ENCODE measurements at regions not wholly inside any gene's neighbourhood (a gene's known extent, or its start where the extent isn't known, plus 50 kb on each side); places are given as distances from the start of the nearest gene placed in this dataset.
A peak's percentile ranks its signal among the peaks of the same experiment; 100 is the strongest.

DNA sequence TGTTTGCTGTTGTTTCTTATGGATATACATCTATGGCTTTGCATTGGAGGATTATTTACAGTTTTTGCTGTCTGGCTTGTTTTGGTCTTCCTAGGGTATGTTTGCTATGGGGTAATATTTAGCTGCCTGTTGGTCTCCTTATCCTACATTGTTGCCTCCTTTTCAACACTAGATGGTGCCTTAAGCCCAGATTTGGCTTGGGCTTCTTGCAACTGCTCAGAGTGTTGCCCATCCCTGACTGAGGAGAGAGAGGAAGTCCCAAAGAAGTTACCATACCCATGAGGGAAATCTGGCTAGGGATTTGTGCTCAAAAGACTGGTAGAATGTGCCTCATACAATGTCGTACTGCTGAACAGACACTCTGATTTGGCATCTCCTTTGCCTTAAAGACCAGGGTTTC is 94.6 kb upstream of the MUCL1 start:
- intact Hi-C loops (cut with micrococcal nuclease; ENCODE audit: unreplicated experiment) = no loop called here

GRCh38 chr12:54751493-54751892 is 102.8 kb upstream of the MUCL1 start:
- intact Hi-C loops (cut with micrococcal nuclease; ENCODE audit: unreplicated experiment) = loop anchor here (5.0 kb wide), 1 partner anchor 391 kb away; no protein-coding TSS in a partner anchor

More for the DNA sequence above, 94.6 kb upstream of the MUCL1 start:
- no peaks in the 10 kb centered on the region for H3K36me3 ChIP-seq (ENCODE audit: insufficient read depth, low read length)
- CTCF ChIA-PET (ENCODE audit: unreplicated experiment) = no interaction called here
- H3K9me2 ChIP-seq (ENCODE audit: insufficient read depth, low read length) = no peaks in the 10 kb centered on the region
- H3K4me3 ChIP-seq (ENCODE audit: low read depth, low read length, poor library complexity, severe bottlenecking) = no peak overlapping the region
- no peak overlapping the region for H3K27ac ChIP-seq (ENCODE audit: low read depth, low read length, poor library complexity, severe bottlenecking)
- no peaks in the 10 kb centered on the region for H3K9me3 ChIP-seq (ENCODE audit: low read length)
- POLR2A ChIA-PET = interaction anchor here (0.6 to 0.7 kb wide), 2 partner anchors 10 to 16 kb away, joined by 3 read pairs; no protein-coding TSS in a partner anchor
- no peaks in the 10 kb centered on the region for H3K79me2 ChIP-seq (ENCODE audit: insufficient read depth, low read depth, low read length)
- TF ChIP-seq EZH2phosphoT487 (IDR thresholded peaks at IDR 0.05; ENCODE audit: borderline replicate concordance, low read depth, low read length) = no peak
- TF ChIP-seq, protein P1, sequence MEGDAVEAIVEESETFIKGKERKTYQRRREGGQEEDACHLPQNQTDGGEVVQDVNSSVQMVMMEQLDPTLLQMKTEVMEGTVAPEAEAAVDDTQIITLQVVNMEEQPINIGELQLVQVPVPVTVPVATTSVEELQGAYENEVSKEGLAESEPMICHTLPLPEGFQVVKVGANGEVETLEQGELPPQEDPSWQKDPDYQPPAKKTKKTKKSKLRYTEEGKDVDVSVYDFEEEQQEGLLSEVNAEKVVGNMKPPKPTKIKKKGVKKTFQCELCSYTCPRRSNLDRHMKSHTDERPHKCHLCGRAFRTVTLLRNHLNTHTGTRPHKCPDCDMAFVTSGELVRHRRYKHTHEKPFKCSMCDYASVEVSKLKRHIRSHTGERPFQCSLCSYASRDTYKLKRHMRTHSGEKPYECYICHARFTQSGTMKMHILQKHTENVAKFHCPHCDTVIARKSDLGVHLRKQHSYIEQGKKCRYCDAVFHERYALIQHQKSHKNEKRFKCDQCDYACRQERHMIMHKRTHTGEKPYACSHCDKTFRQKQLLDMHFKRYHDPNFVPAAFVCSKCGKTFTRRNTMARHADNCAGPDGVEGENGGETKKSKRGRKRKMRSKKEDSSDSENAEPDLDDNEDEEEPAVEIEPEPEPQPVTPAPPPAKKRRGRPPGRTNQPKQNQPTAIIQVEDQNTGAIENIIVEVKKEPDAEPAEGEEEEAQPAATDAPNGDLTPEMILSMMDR (conservative IDR thresholded peaks at IDR 0.05; ENCODE audit: low read length) = peak; percentile 75
- no peaks in the 10 kb centered on the region for H4K20me1 ChIP-seq (ENCODE audit: insufficient read depth, low read length)
- BruUV-seq (replicated peaks) = no TSS peak
- DNase-seq (ENCODE audit: low spot score) = peak; percentile 54
- no peak overlapping the region for H3K4me2 ChIP-seq (ENCODE audit: low read length)
- peaks cover 4% of the 10 kb centered on the region for H3K4me1 ChIP-seq (ENCODE audit: insufficient read depth, low read length, poor library complexity, severe bottlenecking)
- H2AFZ ChIP-seq (ENCODE audit: low read length) = no peak overlapping the region

More at GRCh38 chr12:54751493-54751892, 102.8 kb upstream of the MUCL1 start:
- Histone ChIP-seq H3K9me2 (ENCODE audit: insufficient read depth, low read length) (no peaks in the 10 kb centered on the region), H3K79me2 (ENCODE audit: insufficient read depth, low read depth, low read length) (no peaks in the 10 kb centered on the region), H3K4me2 (ENCODE audit: low read length) (no peak overlapping the region), H4K20me1 (ENCODE audit: insufficient read depth, low read length) (no peaks in the 10 kb centered on the region), H2AFZ (ENCODE audit: low read length) (no peak overlapping the region), H3K4me3 (ENCODE audit: low read depth, low read length, poor library complexity, severe bottlenecking) (no peak overlapping the region), H3K27ac (ENCODE audit: low read depth, low read length, poor library complexity, severe bottlenecking) (no peak overlapping the region), H3K4me1 (ENCODE audit: insufficient read depth, low read length, poor library complexity, severe bottlenecking) (no peaks in the 10 kb centered on the region), H3K9me3 (ENCODE audit: low read length) (no peaks in the 10 kb centered on the region), H3K36me3 (ENCODE audit: insufficient read depth, low read length) (no peaks in the 10 kb centered on the region)
- ChIA-PET POLR2A (interaction anchor here (0.5 kb wide), 1 partner anchor 1889 kb away, joined by 5 read pairs; no protein-coding TSS in a partner anchor), CTCF (ENCODE audit: unreplicated experiment) (interaction anchor here (2.0 kb wide), 1 partner anchor 320 kb away, joined by 5 read pairs; no protein-coding TSS in a partner anchor)
- no peak for TF ChIP-seq EZH2phosphoT487 (IDR thresholded peaks at IDR 0.05; ENCODE audit: borderline replicate concordance, low read depth, low read length)
- TF ChIP-seq, protein P1 (conservative IDR thresholded peaks at IDR 0.05; ENCODE audit: low read length) = no peak
- BruUV-seq (replicated peaks) = no TSS peak
- no peak for DNase-seq (ENCODE audit: low spot score)
